Progenitor cell of endocrine pancreas (in vitro differentiated cells): ENCODE measurements at regions not wholly inside any gene's neighbourhood (a gene's known extent, or its start where the extent isn't known, plus 50 kb on each side); places are given as distances from the start of the nearest gene placed in this dataset.

Experiments used
- DNase-seq: peaks from one replicate; pipeline ENCODE4 v3.0.0; 2021; ENCODE audit warnings: low spot score; ENCODE audit not compliant: unreplicated experiment
- H3K27ac Mint-ChIP-seq: 2 replicates; pipeline ENCODE4 v1.8.0; 2021; ENCODE audit warnings: mild to moderate bottlenecking, moderate library complexity, mixed read lengths
- H3K27me3 Mint-ChIP-seq: 2 replicates; pipeline ENCODE4 v1.8.0; 2021; ENCODE audit warnings: mixed read lengths
- H3K36me3 Mint-ChIP-seq: 2 replicates; pipeline ENCODE4 v1.8.0; 2022; ENCODE audit warnings: mixed read lengths; ENCODE audit not compliant: insufficient read depth
- H3K4me1 Mint-ChIP-seq: 2 replicates; pipeline ENCODE4 v1.8.0; 2021; ENCODE audit warnings: low read depth, mixed read lengths
- H3K4me3 Mint-ChIP-seq: 2 replicates; pipeline ENCODE4 v1.8.0; 2021; ENCODE audit warnings: low read depth, mild to moderate bottlenecking, moderate library complexity, mixed read lengths
- H3K9me3 Mint-ChIP-seq: 2 replicates; pipeline ENCODE4 v1.8.0; 2021; ENCODE audit warnings: low read depth, mixed read lengths
- CTCF ChIP-seq: fragments of 200-600 bp; sonication (generic); IDR thresholded peaks from one replicate; pipeline ENCODE4 v1.5.0; 2021; ENCODE audit warnings: antibody characterized with exemption, mild to moderate bottlenecking; ENCODE audit not compliant: unreplicated experiment

GRCh38 chr1:95311014-95311413, 77.0 kb downstream of the RWDD3 start:
- H3K36me3 Mint-ChIP-seq: no peaks in the 10 kb centered on the region
- H3K4me1 Mint-ChIP-seq: peaks cover 20% of the 10 kb centered on the region
- no peak overlapping the region for H3K27ac Mint-ChIP-seq

GRCh38 chr1:95311762-95312161, 77.8 kb downstream of the RWDD3 start:
- Mint-ChIP-seq H3K36me3 (no peaks in the 10 kb centered on the region), H3K9me3 (peaks cover 2% of the 10 kb centered on the region), H3K27me3 (no peaks in the 10 kb centered on the region), H3K27ac (no peak overlapping the region), H3K4me1 (peaks cover 20% of the 10 kb centered on the region), H3K4me3 (no peak overlapping the region)
- no peak for DNase-seq
- no peak for TF ChIP-seq CTCF

More at GRCh38 chr1:95311014-95311413, 77.0 kb downstream of the RWDD3 start:
- no peak for DNase-seq
- H3K4me3 Mint-ChIP-seq: no peak overlapping the region
- H3K9me3 Mint-ChIP-seq: peaks cover 2% of the 10 kb centered on the region
- TF ChIP-seq CTCF: no peak
- H3K27me3 Mint-ChIP-seq: no peaks in the 10 kb centered on the region

GRCh38 chr1:95312181-95312580, 78.2 kb downstream of the RWDD3 start:
- Mint-ChIP-seq H3K36me3 (no peaks in the 10 kb centered on the region), H3K4me3 (no peak overlapping the region)

GRCh38 chr1:95313527-95313926, 79.5 kb downstream of the RWDD3 start:
- H3K4me3 Mint-ChIP-seq: no peak overlapping the region
- H3K4me1 Mint-ChIP-seq: peaks cover 19% of the 10 kb centered on the region
- H3K36me3 Mint-ChIP-seq: no peaks in the 10 kb centered on the region
- DNase-seq: no peak
- TF ChIP-seq CTCF: no peak
- H3K27me3 Mint-ChIP-seq: no peaks in the 10 kb centered on the region
- H3K9me3 Mint-ChIP-seq: peaks cover 5% of the 10 kb centered on the region
- no peak overlapping the region for H3K27ac Mint-ChIP-seq

More at GRCh38 chr1:95312181-95312580, 78.2 kb downstream of the RWDD3 start:
- H3K4me1 Mint-ChIP-seq: peaks cover 20% of the 10 kb centered on the region
- no peak overlapping the region for H3K27ac Mint-ChIP-seq
- no peak for TF ChIP-seq CTCF
- H3K9me3 Mint-ChIP-seq: peaks cover 3% of the 10 kb centered on the region
- no peaks in the 10 kb centered on the region for H3K27me3 Mint-ChIP-seq
- DNase-seq: no peak

- H3K4me3 Mint-ChIP-seq: no peak overlapping the region
- no peaks in the 10 kb centered on the region for H3K36me3 Mint-ChIP-seq
- no peak for TF ChIP-seq CTCF
- H3K27me3 Mint-ChIP-seq: no peaks in the 10 kb centered on the region
- DNase-seq: no peak
- peaks cover 6% of the 10 kb centered on the region for H3K9me3 Mint-ChIP-seq
- H3K27ac Mint-ChIP-seq: no peak overlapping the region
- H3K4me1 Mint-ChIP-seq: peaks cover 24% of the 10 kb centered on the region
Measured at GRCh38 chr1:95321531-95321930, 87.5 kb downstream of the RWDD3 start.
